ENCODE measurements at regions not wholly inside any gene's neighbourhood (a gene's known extent, or its start where the extent isn't known, plus 50 kb on each side); places are given as distances from the start of the nearest gene placed in this dataset.

DNA sequence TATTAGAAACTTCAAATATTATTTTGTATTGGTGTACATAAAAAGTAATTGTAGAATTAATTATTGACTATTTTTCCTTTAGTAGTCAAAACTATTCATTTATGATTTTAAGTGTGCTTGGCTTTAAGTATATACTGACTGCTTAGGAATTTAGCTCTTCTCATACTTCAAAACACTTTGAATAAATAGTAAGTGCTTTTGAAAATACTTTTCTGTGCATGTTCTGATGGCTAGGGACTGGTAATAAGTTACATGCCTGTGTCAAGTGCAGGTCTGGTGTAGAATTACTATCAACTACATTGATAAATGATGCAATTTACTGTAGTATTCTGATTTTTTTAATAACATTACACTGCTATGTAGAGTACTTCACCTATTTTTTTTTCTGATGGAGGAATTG is 397.6 kb upstream of the SGO1 start:
- Histone ChIP-seq H3K27me3 (ENCODE audit: control insufficient read depth, insufficient read depth, low read length) (no peaks in the 10 kb centered on the region), H3K9ac (ENCODE audit: low read length in 3 of 3) (no peak overlapping the region), H3K9me3 (ENCODE audit: control insufficient read depth in 2 of 3, insufficient read depth in 1 of 3, low read length in 3 of 3) (no peaks in the 10 kb centered on the region), H3K4me1 (ENCODE audit: control insufficient read depth in 2 of 3, insufficient read depth in 2 of 3, low read depth in 1 of 3, low read length in 3 of 3) (no peaks in the 10 kb centered on the region), H3K36me3 (ENCODE audit: control insufficient read depth in 2 of 3, insufficient read depth in 3 of 3, low read length in 3 of 3) (no peaks in the 10 kb centered on the region), H3K27ac (ENCODE audit: low read depth in 2 of 2, low read length in 2 of 2) (no peak overlapping the region), H3K4me3 (ENCODE audit: low read length in 3 of 3) (no peak overlapping the region)
- TF ChIP-seq, protein P1, sequence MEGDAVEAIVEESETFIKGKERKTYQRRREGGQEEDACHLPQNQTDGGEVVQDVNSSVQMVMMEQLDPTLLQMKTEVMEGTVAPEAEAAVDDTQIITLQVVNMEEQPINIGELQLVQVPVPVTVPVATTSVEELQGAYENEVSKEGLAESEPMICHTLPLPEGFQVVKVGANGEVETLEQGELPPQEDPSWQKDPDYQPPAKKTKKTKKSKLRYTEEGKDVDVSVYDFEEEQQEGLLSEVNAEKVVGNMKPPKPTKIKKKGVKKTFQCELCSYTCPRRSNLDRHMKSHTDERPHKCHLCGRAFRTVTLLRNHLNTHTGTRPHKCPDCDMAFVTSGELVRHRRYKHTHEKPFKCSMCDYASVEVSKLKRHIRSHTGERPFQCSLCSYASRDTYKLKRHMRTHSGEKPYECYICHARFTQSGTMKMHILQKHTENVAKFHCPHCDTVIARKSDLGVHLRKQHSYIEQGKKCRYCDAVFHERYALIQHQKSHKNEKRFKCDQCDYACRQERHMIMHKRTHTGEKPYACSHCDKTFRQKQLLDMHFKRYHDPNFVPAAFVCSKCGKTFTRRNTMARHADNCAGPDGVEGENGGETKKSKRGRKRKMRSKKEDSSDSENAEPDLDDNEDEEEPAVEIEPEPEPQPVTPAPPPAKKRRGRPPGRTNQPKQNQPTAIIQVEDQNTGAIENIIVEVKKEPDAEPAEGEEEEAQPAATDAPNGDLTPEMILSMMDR (IDR thresholded peaks at IDR 0.05; ENCODE audit: borderline replicate concordance, extremely low read depth, insufficient read depth) = no peak
- intact Hi-C loops (cut with DNase I) = no loop called here
- no peak for FAIRE-seq
- no peak for DNase-seq

DNA sequence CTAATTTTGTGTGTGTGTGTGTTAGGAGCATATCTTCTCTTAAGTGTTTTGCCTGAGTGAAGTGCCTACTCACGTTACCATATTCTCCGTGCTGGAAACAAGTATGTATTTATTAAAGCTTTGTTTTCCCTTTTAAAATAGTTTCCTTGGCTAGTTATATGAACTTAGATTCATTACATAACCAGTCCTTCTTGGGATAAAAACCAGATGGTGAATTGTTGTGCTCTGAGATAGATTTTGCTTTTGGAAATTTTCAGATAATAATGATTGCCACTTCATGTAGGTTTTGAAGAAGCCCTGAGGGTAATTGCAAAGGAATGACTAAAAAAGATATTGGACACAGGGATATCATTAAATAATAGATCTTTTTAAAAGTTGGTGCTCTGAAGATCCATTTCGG is 390.2 kb upstream of the SGO1 start:
- TF ChIP-seq, protein P1 (IDR thresholded peaks at IDR 0.05; ENCODE audit: borderline replicate concordance, extremely low read depth, insufficient read depth) = no peak
- no peaks in the 10 kb centered on the region for H3K27me3 ChIP-seq (ENCODE audit: control insufficient read depth, insufficient read depth, low read length)
- H3K9ac ChIP-seq (ENCODE audit: low read length in 3 of 3) = no peak overlapping the region
- H3K9me3 ChIP-seq (ENCODE audit: control insufficient read depth in 2 of 3, insufficient read depth in 1 of 3, low read length in 3 of 3) = no peaks in the 10 kb centered on the region
- intact Hi-C loops (cut with DNase I) = no loop called here
- no peaks in the 10 kb centered on the region for H3K36me3 ChIP-seq (ENCODE audit: control insufficient read depth in 2 of 3, insufficient read depth in 3 of 3, low read length in 3 of 3)
- no peak overlapping the region for H3K27ac ChIP-seq (ENCODE audit: low read depth in 2 of 2, low read length in 2 of 2)
- DNase-seq (peak in 1 of 5 donors; percentile 6), FAIRE-seq (no peak)
- H3K4me3 ChIP-seq (ENCODE audit: low read length in 3 of 3) = no peak overlapping the region
- H3K4me1 ChIP-seq (ENCODE audit: control insufficient read depth in 2 of 3, insufficient read depth in 2 of 3, low read depth in 1 of 3, low read length in 3 of 3) = no peaks in the 10 kb centered on the region

DNA sequence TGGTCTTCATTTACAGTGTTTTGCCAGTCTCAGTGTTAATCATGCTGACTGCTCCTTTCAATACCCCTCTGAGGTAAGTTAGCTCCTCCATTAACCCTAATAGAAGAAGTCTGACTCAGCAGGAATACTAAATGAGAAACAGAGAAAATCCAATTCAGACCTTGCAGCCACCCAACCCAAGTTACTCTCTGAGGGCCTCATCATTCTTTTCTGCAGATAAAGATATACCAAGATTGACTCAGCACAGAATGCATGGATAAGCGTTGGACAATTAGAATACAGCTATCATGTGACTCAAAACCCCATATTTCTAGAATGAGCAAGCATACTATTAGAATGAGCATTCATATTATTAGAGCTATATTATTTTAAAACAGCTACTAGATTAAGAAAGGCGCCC is 389.1 kb upstream of the SGO1 start:
- H3K27ac ChIP-seq (ENCODE audit: low read depth in 2 of 2, low read length in 2 of 2) = no peak overlapping the region
- DNase-seq (no peak), FAIRE-seq (no peak)
- H3K9ac ChIP-seq (ENCODE audit: low read length in 3 of 3) = no peak overlapping the region
- H3K36me3 ChIP-seq (ENCODE audit: control insufficient read depth in 2 of 3, insufficient read depth in 3 of 3, low read length in 3 of 3) = no peaks in the 10 kb centered on the region
- no peak overlapping the region for H3K4me3 ChIP-seq (ENCODE audit: low read length in 3 of 3)
- TF ChIP-seq, protein P1 (IDR thresholded peaks at IDR 0.05; ENCODE audit: borderline replicate concordance, extremely low read depth, insufficient read depth) = no peak
- H3K4me1 ChIP-seq (ENCODE audit: control insufficient read depth in 2 of 3, insufficient read depth in 2 of 3, low read depth in 1 of 3, low read length in 3 of 3) = no peaks in the 10 kb centered on the region
- H3K9me3 ChIP-seq (ENCODE audit: control insufficient read depth in 2 of 3, insufficient read depth in 1 of 3, low read length in 3 of 3) = no peaks in the 10 kb centered on the region
- H3K27me3 ChIP-seq (ENCODE audit: control insufficient read depth, insufficient read depth, low read length) = no peaks in the 10 kb centered on the region
- intact Hi-C loops (cut with DNase I) = no loop called here

DNA sequence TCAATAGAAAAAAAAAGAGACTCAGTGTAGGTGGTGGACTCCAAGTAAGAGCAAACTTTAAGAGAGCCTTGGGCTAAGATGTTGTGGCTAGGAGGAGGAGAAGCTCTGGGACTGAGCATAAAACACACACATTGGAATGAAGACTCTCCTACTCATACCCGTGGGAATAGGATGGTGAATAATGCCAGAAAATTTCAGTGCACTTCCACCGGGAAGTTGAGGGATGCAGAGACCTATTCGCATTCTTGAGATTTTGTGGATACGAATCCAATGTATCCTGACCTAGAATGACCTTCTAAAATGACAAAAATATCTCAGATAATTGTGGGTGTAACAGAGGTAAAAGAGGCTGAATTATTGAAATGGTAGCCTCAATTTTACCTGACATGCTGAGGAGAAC is 388.7 kb upstream of the SGO1 start:
- intact Hi-C loops (cut with DNase I) = no loop called here
- Histone ChIP-seq H3K9ac (ENCODE audit: low read length in 3 of 3) (no peak overlapping the region), H3K9me3 (ENCODE audit: control insufficient read depth in 2 of 3, insufficient read depth in 1 of 3, low read length in 3 of 3) (no peaks in the 10 kb centered on the region), H3K36me3 (ENCODE audit: control insufficient read depth in 2 of 3, insufficient read depth in 3 of 3, low read length in 3 of 3) (no peaks in the 10 kb centered on the region), H3K4me3 (ENCODE audit: low read length in 3 of 3) (no peak overlapping the region), H3K27ac (ENCODE audit: low read depth in 2 of 2, low read length in 2 of 2) (no peak overlapping the region), H3K4me1 (ENCODE audit: control insufficient read depth in 2 of 3, insufficient read depth in 2 of 3, low read depth in 1 of 3, low read length in 3 of 3) (no peaks in the 10 kb centered on the region), H3K27me3 (ENCODE audit: control insufficient read depth, insufficient read depth, low read length) (no peaks in the 10 kb centered on the region)
- TF ChIP-seq, protein P1 (IDR thresholded peaks at IDR 0.05; ENCODE audit: borderline replicate concordance, extremely low read depth, insufficient read depth) = no peak
- no peak for DNase-seq
- no peak for FAIRE-seq
